ENCODE measurements at regions not wholly inside any gene's neighbourhood (a gene's known extent, or its start where the extent isn't known, plus 50 kb on each side); places are given as distances from the start of the nearest gene placed in this dataset.

- TF ChIP-seq EZH2phosphoT487 (conservative IDR thresholded peaks at IDR 0.05; ENCODE audit: low read length): no peak
- TF ChIP-seq CTCF (IDR thresholded peaks at IDR 0.05; ENCODE audit: insufficient read depth, low read length, poor library complexity, severe bottlenecking): no peak
These were observed 616.2 kb downstream of the RWDD3 start for GRCh38 chr1:95850165-95850649.
